Hematopoietic multipotent progenitor cell treated with erythropoietin and hydrocortisone succinate and interleukin-3 and kit ligand, for 6 days (in vitro differentiated cells): ENCODE measurements at regions not wholly inside any gene's neighbourhood (a gene's known extent, or its start where the extent isn't known, plus 50 kb on each side); places are given as distances from the start of the nearest gene placed in this dataset.

Experiments
- DNase-seq: peaks from one replicate; pipeline ENCODE4 v3.0.0-alpha.2; 2015

DNA sequence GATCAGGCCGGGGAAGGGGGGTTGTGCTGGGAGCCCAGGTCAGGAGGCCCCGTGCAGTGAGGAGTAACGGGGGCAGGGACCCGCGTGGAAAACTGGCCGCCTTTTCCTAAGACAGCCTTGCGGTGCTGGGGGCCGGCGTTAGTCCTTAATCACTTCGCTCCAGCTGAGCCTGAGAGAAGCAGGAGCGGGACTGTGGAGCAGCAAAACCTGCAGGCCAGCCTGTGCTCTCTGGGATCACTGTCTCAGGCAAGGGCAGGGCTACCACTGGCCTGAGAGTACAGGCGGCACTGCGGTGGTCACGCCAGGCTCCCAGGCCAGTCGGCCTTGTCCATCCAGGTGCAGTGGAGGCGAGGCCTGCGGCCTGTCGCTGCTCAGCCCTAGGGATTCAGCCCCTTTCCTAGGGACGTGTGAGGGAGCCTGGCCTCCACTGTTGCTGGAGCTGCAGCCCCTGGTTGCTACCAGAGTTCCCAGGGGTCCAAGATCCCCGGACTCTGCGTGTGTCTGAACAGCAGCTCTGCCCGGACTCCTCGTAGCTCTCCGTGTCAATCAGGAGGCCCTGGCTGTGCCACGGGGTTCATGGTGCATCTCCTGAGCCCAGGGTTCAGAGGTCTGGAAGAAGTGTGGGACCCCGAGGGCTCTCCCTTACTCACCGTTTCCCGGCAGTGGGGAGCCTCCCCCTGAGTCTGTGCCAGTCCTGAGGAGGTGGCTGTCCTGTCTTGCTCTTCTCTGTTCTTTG, 2141.7 kb upstream of the TENM3 start:
- no peak for DNase-seq

DNA sequence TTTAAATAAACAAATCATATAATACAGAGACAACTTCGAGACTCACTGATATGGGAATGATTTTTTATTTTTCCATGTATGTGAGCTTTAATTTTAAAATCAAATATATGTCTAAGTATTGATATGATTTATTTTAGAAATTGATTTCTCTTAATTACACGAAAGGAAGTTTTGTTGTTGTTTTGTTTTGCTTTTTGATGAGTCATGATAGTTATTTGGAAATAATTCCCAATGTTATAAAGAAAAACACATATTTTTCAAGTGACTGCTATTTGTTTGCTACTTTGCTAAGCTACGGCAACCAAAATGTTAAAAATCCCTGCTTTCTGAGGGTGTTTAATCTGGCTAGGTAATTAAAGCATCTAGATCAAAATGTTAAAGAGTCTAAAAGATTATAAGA, 2139.4 kb upstream of the TENM3 start:
- DNase-seq = no peak

DNA sequence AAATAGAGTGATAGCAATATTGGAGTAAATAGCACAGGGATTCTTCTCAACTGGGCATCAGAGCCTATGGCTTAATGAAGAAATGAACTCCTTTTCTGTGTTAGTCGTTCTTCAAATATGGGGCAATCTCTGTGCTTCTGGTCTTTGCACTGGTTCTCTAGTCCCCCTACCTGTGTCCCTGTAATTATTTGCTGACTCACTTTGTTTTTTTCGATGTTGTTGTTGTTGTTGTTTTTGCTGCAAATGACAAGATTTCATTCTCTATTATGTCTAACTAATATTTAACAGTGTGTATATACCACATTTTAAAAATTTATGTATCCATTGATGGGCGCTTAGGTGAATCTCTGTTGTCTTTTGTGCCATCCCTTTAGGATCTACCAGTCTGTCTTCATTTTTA, 2137.8 kb upstream of the TENM3 start:
- no peak for DNase-seq

DNA sequence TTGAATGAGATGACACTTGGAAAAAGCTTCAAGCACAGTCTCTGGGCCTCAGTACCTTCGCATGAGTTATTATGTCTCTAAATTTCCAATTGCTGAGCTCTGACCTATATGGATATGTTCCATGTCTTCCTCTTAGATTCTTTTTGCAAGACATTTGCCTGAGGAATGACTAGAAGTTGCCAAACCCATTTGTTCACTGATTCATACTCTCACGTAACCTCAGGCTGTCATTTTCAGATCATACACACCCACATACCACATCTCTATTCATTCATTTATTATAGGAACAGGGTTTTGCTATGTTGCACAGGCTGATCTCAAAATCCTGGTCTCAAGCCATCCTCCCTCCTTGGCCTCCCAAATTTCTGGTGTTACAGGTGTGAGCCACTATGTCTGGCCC, 2137.1 kb upstream of the TENM3 start:
- DNase-seq = no peak

DNA sequence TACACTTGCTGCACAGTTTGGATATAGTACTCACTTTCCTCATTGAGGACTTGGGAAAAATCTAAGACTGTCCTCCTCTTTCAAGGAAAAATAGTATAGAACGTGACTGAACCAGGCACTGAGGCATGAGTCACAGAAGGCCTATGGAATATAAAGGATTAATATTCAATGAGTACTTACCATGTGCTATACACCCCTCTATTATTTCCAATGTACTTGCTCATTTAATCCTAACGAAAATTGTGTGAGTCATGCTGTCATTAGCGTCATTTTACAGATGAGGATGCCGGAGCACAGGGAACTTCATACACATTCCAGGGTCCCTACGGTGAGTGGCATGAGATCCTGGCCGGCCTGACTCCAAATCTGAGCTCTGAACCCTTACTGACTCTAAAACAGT, 2136.2 kb upstream of the TENM3 start:
- no peak for DNase-seq

DNA sequence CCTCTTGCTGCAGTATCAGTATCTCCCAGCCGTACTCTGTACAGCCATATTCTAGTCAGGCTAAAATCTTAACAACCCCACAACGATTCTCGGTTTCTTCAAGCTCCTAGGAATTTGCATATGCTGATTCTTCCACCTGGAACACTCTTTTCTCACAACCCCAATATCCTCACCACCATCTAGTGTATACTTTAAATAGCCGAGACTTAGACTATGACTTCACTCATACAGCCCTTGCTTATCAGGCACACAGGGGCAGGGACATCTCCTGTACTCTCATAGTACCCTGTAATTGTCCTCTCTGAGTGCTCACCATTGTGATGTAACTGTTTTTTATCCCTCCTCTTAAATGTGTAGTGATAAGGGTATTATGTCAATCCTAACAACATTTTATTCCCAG, 2126.4 kb upstream of the TENM3 start:
- no peak for DNase-seq

DNA sequence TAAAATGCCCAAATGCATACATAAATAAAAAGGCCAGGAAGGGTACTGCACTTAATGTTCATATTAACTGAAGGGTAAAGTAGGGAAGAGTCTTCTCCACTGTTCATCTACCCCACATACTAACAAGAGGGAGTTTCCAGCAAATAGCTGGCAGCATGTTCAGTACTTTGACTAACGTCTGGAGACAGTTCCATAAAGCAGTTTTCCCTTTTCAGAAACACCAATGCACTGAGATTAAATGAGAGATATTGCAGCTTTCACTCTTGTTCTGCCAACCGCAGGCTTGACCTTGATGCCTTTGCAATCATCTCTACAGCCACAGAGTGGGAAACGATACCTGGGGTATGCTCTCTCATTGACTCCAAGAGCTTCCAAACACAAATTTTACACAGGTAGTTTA, 2123.1 kb upstream of the TENM3 start:
- DNase-seq = no peak

DNA sequence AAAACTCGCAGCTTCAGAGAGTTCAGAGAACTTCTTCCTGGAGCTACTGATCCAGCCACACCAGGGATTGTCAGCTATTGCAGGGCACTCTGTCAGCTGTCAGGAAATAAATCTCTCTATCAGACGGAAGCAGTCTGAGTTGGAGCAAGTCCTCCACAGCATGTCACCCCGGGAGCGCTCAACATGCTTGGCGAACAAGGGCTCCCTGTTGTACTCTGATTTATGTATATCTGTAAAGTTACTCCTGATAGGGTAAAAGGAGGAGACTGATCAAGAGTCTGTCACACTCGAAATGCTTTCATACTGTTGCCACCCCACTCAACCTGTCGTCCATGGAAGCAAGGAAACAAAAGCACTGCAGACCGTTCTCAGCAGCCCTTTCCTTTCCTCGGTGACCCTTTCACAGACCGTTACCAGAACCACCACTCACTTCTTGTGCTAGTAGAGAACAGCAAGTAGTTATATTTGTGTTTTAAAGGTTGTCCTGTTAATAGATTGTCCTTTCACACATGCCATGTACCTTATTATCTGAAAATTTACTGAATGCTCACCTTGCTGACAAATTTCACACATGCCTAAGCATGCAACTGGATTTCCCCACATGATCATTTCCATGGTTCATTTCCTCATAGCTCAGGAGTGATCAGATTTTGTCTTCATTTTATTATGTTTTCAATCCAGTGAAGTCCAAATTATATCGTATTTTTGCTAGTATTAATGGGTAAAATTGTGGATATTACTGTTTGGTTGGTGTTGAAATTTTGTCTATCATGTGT, 2108.9 kb upstream of the TENM3 start:
- DNase-seq = peak; percentile 14

DNA sequence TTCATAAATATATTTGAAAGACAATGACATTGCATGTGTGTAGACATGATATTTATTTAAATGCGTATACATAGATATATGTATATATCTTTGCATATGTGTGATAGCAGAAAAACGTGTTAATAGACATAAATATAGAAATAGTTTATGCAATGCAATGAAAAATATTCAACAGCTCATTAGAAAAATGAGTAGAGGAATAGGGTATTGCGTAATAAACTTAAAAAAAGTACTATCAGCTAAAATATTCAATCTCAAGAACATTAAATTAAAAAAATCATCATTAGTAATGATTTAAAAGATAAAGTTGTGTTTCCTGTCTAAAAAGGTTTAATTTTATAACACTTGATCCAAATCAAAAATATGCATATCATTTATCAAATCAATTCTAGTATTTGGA, 2101.5 kb upstream of the TENM3 start:
- no peak for DNase-seq

DNA sequence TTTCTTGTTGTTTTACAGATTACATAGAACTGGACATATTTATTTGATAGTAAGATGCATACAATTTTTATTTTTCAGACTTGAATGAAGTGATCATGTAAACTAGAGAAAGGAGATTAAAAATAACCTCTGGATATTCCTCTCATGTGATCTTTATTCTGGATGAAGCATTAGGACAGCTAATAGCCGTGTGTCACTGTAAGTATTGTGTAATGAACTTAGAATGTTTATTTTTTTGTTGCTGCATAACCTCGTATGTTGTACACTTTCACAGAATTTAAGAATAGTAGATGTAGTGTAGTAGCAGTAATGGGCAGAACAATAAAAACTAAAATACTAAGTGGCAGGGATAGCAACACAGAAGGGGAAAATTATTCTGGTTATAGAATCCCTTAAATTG, 2094.5 kb upstream of the TENM3 start:
- no peak for DNase-seq

DNA sequence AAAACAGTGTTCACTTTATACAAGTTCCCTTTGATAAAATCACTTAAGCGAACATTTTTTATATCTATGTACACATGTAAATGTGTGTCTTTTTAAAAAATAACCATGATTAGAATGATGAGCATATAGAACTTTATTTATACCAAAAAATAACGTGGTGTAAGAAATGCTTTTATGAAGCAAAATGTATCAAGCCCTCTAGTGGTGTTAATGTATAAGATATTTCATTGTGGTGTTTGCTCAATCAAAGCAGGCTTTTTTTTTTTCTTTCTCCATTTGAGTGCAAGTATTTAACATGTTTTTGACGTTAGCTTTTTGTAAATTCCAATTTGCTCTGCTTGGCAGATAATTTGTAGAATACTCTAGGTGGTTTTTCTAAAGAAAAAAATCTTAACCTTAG, 2092.4 kb upstream of the TENM3 start:
- peak; percentile 24 for DNase-seq

DNA sequence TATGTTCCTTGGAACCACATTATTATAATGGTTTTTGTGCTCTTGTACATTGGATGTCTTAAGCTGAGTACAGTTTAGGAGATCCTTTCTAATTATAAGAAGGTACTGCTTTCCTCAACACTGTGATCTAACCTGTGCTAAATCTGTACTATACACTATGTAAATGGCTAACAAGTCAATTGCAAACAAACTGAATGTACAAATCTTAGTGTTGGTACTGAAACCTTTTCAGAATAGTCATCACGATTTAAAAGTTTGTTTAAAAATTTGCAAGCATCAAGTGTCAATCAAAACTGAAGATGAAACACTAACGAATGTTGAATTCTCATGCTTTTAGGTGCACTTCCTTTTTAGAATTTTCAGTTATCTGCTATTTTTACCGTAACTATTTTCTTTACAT, 2090.4 kb upstream of the TENM3 start:
- DNase-seq = no peak

DNA sequence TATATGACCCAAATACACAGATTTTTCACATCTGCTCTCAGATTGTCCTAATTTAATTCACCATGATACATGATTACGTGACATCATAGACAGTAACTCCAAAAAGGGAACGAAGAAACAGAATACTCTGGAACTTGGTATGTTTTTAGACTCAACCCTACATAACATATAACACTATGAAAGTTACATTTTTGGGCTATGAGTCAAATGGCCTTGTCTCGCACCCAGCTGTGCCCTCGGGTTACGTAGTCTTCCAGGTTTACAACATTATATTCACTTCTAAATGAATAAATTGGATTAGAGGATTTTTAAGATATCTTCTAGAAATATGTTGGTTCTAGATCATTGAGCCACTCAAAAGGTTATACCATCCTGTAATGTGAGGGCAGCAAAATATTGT, 2089.6 kb upstream of the TENM3 start:
- no peak for DNase-seq

DNA sequence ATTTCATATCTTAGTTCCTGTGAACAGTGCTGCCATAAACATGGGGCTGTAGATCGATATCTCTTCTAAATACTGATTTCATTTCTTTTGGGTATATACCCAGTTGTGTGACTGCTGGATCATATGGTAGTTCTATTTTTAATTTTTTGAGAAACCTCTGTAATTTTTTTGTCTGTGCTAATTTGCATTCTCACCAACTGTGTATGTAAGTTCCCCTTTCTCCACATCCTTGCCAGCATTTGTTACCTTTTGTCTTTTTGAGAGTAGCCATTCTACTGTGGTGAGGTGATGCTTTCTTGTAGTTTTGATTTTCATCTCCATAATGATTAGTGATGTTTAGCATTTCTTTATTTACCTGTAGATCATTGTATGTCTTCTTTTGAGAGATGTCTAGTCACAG, 2086.5 kb upstream of the TENM3 start:
- DNase-seq = no peak

DNA sequence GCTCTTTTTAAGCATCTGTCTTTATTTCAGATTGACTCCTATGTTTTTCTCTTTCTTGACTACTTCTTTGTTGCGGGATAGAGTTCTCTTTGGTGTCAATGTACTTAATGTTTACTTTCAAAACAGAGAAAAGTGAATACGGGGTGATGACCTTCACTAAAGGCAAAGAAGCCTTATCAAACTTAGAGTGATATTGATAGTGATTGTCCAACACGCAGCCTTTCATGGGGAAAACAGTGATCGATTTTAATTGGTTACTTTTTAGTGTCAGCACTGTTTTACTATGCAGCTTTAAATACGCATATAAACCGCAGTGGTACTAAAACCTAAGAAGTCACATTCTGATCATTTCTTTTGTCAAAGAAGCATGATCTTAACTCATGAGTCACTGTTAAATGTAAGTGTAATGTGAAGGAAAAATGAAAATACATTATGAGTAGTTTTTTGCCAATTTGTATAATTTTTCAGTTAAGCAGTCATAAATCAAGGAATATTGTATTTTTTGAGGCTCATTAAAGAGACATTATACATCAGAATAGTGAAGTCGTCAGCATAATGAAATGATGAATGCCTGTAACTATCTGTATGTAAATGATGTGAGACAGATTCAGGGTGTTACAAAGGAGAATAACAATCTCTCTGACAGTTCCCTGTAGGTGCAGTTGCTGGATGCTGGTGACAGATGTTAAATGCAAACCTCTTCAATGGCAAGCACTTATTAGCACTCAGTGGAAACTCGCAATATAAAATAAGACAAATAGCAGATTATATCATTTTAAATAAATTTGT, 2082.8 kb upstream of the TENM3 start:
- no peak for DNase-seq

DNA sequence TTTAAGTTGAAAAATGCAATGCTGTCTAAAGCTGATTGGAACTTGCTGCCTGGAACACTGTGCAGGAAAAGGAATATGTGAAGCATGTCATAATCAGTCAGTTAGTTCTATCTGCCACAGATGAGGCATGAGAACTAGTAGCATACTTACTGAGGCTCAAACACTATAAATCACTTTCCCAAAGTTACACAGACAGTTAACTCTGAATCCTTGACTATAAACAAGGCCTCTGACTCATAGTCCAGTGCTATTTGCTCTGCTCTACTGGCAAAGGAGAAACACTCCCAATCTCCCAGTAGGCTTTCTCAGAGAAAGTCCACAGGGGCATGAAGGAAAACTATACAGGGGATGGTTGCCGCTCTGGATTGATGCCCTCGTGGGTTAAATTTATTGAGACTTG, 2078.4 kb upstream of the TENM3 start:
- no peak for DNase-seq

DNA sequence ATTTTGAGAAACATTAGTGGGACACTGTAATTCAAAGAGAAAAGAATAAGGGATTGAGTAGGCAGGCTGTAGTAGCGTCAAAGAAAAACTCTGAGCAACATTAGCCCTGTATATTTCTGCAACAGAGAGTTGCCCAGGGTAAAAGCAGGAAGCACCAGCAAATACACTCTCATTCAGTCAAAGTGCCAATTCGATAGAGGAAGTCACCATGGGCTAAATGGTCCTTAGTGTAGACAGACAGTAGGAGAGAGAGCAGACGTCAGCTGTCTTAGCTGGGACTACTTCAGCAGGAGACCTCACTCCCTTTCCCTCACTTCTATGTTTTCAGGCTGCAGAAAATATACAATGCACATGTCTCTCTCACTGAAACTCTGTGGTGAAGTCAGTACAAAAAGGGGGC, 2073.8 kb upstream of the TENM3 start:
- no peak for DNase-seq

DNA sequence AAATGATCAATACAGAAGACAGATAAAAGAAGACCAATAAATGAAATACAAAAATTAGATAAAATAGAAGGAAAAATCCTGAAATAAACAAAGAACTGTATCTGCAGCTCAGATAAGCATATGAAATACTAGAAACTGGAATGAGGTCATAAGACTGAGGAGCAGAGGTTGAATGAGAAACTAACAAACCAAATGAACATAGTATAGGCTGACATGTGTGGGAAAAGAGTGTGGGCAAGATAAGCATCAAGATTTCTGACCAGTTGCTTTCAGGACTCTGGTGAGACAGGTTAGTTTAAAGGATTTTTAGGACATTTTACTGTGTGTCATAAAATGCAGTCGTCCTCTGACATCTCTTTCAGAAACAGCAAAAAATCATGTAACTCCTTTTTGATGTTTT, 2073.2 kb upstream of the TENM3 start:
- DNase-seq = no peak

DNA sequence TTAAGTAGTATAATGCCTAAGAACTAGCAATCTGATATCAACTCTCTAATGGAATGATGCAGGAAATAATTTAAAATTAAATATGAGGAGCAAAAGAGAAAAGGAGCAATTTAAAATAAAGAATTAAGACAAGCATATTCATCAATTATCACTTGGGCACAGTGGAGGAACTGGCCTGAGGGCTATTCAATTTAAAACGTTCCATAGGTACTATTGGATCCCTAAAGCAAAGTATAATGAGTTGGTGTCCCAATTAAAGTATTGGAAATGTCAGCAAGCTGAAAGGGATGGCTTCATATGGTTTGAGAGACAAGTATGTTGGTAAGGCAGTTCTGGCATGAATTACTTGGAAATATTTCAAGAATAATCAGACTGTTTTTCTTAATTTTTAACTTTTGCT, 2064.1 kb upstream of the TENM3 start:
- DNase-seq = no peak

DNA sequence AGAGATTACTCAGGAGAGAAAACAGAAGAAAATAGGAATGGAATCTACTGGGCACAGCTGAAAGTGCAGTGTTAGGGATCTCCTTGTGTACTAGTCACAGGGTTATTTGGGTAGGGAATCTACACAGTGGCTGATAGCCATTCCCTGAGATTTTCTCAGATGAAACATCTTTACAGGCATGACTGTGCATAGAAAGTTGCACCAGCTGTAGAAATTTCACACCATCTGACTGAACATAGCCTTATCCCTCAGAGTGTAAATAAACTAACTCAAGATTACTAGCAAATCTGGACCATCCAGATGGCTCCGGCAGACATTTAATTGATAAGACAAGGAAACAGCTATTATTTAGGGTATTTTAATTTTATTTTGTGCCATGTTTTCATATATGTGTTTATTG, 2053.5 kb upstream of the TENM3 start:
- no peak for DNase-seq

DNA sequence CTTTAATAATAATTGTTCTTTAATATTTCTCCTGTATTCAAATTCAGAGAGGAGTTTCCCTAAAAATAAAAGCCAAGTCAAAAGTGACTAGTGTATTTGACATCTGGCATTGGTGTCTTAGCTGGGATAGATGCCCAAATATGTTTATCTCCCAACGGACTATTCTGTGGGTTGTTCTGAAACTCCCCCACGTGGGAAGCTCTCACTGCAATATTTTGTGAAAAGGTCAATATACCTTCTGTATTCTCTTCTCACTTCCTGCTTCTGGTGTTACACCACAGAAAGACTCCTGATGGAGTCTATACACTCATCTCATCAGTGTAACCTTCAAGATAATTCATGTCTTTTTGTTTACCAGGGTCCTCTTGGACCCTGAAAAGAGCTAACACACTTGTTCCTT, 2052.8 kb upstream of the TENM3 start:
- no peak for DNase-seq

DNA sequence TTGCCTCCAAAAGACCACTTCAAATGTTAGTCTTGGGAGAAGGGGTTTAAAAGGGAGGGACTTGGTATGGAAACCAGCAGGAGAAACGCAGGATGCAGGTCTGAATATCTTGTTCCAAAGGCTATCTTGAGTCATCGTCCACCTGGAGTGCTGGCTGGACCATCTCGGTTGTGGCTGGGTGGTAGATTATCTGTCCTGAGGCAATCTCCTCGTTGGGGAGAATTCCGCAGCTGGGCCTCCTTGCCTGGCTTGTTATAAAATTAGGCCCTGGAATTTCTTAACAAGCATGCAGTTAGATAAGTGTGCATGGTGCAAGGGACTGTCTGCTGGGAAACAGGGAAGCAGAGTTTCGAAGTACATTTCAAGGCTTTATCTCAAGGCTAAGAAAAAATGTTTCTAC, 2045.7 kb upstream of the TENM3 start:
- DNase-seq = no peak

DNA sequence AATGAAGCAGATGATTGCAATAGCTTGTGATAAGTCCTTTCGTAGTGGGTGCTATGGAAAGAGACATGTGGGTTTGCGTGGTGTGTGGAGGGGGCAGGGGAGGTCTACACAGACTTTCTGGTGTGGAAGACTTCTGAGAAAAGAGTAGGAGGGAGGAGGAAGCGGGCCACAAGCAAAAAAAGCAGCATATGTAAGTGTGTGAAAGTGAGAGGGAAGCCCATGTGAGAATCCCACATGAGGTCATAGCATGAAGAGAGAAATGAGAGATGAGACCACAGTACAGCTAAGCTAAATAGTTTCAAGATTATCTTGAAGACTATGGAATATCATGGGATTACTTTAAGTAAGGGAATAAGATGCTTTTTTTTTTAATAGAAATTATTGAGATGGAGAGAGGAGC, 2039.9 kb upstream of the TENM3 start:
- no peak for DNase-seq

DNA sequence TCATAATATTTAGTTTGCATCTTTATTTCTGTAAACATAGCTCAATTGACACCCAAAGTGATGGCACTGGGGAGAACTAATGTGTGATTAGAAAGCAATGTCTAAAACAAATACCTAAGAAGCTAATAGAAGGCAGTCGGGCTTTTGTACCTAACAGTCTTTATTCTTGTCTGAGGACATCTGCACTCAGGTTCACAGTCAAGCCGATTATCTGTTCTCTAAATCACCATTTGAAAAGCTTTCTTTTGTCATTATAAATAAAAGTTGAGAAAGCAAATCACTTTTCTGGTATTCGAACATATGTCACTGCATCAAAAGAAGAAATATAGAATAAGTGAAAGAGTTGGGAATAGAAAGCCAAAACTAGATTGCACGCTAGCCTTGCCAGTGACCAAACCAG, 2037.9 kb upstream of the TENM3 start:
- DNase-seq = no peak
